ENCODE measurements at regions not wholly inside any gene's neighbourhood (a gene's known extent, or its start where the extent isn't known, plus 50 kb on each side); places are given as distances from the start of the nearest gene placed in this dataset.

- no peak for TF ChIP-seq POLR2A (IDR thresholded peaks at IDR 0.05)
- no peak for TF ChIP-seq CTCF (IDR thresholded peaks at IDR 0.05)
Observed at GRCh38 chr15:100710222-100710621, 107.8 kb downstream of the ASB7 start.
